NT2/D1 (cell line): ENCODE measurements at regions not wholly inside any gene's neighbourhood (a gene's known extent, or its start where the extent isn't known, plus 50 kb on each side); places are given as distances from the start of the nearest gene placed in this dataset.

Experiments
- DNase-seq: peaks from one replicate; pipeline ENCODE4 v3.0.0-alpha.2; 2011; ENCODE audit warnings: low read depth, low spot score
- H3K27me3 ChIP-seq: 2 replicates; pipeline ENCODE4 v1.6.0; 2011; ENCODE audit warnings: mild to moderate bottlenecking; ENCODE audit not compliant: insufficient read length, insufficient read depth
- H3K36me3 ChIP-seq: 2 replicates; pipeline ENCODE4 v1.6.1; 2011; ENCODE audit warnings: mild to moderate bottlenecking, low read length, mixed read lengths; ENCODE audit not compliant: insufficient read depth, insufficient read length
- H3K4me1 ChIP-seq: 2 replicates; pipeline ENCODE4 v1.5.1; 2011; ENCODE audit not compliant: insufficient read depth, insufficient read length
- H3K4me3 ChIP-seq: 2 replicates; pipeline ENCODE4 v1.5.1; 2011; ENCODE audit warnings: low read depth; ENCODE audit not compliant: insufficient read length
- H3K9ac ChIP-seq: 2 replicates; pipeline ENCODE4 v1.6.0; 2011; ENCODE audit warnings: low read depth; ENCODE audit not compliant: insufficient read length
- H3K9me3 ChIP-seq: 2 replicates; pipeline ENCODE4 v1.5.1; 2011; ENCODE audit warnings: mild to moderate bottlenecking, low read length; ENCODE audit not compliant: insufficient read depth
- SUZ12 ChIP-seq: IDR thresholded peaks from 2 replicates; pipeline ENCODE4 v1.6.1; 2011; ENCODE audit not compliant: insufficient read length, insufficient read depth; ENCODE audit errors: extremely low read depth
- YY1 ChIP-seq: IDR thresholded peaks from 2 replicates; pipeline ENCODE4 v1.6.1; 2011; ENCODE audit not compliant: insufficient read length, insufficient read depth
- ZNF274 ChIP-seq: IDR thresholded peaks from 2 replicates; pipeline ENCODE4 v1.6.1; 2011; ENCODE audit warnings: mild to moderate bottlenecking, low read depth, low read length

- no peak for DNase-seq
- no peaks in the 10 kb centered on the region for H3K27me3 ChIP-seq
- no peaks in the 10 kb centered on the region for H3K9me3 ChIP-seq
- H3K36me3 ChIP-seq, result no peaks in the 10 kb centered on the region
- TF ChIP-seq YY1 (no peak), SUZ12 (no peak)
- H3K9ac ChIP-seq, result no peak overlapping the region
- no peak overlapping the region for H3K4me3 ChIP-seq
- H3K4me1 ChIP-seq, result peaks cover 16% of the 10 kb centered on the region
Measured at GRCh38 chr20:56967916-56968315, 298.5 kb downstream of the BMP7 start.

GRCh38 chr20:56968376-56969048, 297.9 kb downstream of the BMP7 start:
- Histone ChIP-seq H3K27me3 (no peaks in the 10 kb centered on the region), H3K4me1 (peaks cover 19% of the 10 kb centered on the region), H3K9me3 (no peaks in the 10 kb centered on the region), H3K36me3 (no peaks in the 10 kb centered on the region), H3K4me3 (no peak overlapping the region), H3K9ac (no peak overlapping the region)
- TF ChIP-seq SUZ12 (no peak), YY1 (no peak), ZNF274 (no peak)
- DNase-seq, result no peak

- Histone ChIP-seq H3K9ac (no peak overlapping the region), H3K9me3 (no peaks in the 10 kb centered on the region), H3K4me3 (no peak overlapping the region), H3K36me3 (no peaks in the 10 kb centered on the region), H3K27me3 (peaks cover 15% of the 10 kb centered on the region), H3K4me1 (peaks cover 15% of the 10 kb centered on the region)
- DNase-seq, result peak; percentile 68
- TF ChIP-seq YY1, result no peak
- TF ChIP-seq ZNF274, result no peak
- no peak for TF ChIP-seq SUZ12
Measured at GRCh38 chr20:56974499-56975250, 291.8 kb downstream of the BMP7 start.

GRCh38 chr20:56975838-56976237, 290.6 kb downstream of the BMP7 start:
- Histone ChIP-seq H3K36me3 (no peaks in the 10 kb centered on the region), H3K4me1 (peaks cover 15% of the 10 kb centered on the region), H3K9me3 (no peaks in the 10 kb centered on the region), H3K4me3 (no peak overlapping the region), H3K9ac (no peak overlapping the region), H3K27me3 (peaks cover 15% of the 10 kb centered on the region)
- TF ChIP-seq SUZ12, result no peak
- no peak for DNase-seq

- Histone ChIP-seq H3K36me3 (no peaks in the 10 kb centered on the region), H3K9ac (no peak overlapping the region), H3K9me3 (no peaks in the 10 kb centered on the region), H3K4me3 (no peak overlapping the region), H3K27me3 (peaks cover 15% of the 10 kb centered on the region), H3K4me1 (peaks cover 15% of the 10 kb centered on the region)
- no peak for DNase-seq
- no peak for TF ChIP-seq SUZ12
- TF ChIP-seq YY1, result no peak
- no peak for TF ChIP-seq ZNF274
Measured at GRCh38 chr20:56976336-56976735, 290.1 kb downstream of the BMP7 start.

- TF ChIP-seq YY1, result no peak
- TF ChIP-seq ZNF274, result no peak
- no peak for TF ChIP-seq SUZ12
- 0 out of 2 replicates have a peak, but pooled peaks cover 2% of the 10 kb centered on the region for H3K9me3 ChIP-seq
- no peak overlapping the region for H3K9ac ChIP-seq
- H3K4me3 ChIP-seq, result no peak overlapping the region
- peaks cover 15% of the 10 kb centered on the region for H3K27me3 ChIP-seq
- no peaks in the 10 kb centered on the region for H3K36me3 ChIP-seq
- DNase-seq, result no peak
- H3K4me1 ChIP-seq, result peaks cover 3% of the 10 kb centered on the region
Measured at GRCh38 chr20:56978475-56978874, 288.0 kb downstream of the BMP7 start.

- Histone ChIP-seq H3K36me3 (no peaks in the 10 kb centered on the region), H3K4me3 (no peak overlapping the region), H3K4me1 (peaks cover 3% of the 10 kb centered on the region), H3K9ac (no peak overlapping the region), H3K27me3 (peaks cover 15% of the 10 kb centered on the region), H3K9me3 (peaks cover 7% of the 10 kb centered on the region; the same call in 1 of the 2 replicates)
- DNase-seq, result no peak
- TF ChIP-seq ZNF274 (no peak), SUZ12 (no peak), YY1 (no peak)
Measured at GRCh38 chr20:56979125-56979524, 287.3 kb downstream of the BMP7 start.
